HTR-8/SVneo (cell line): ENCODE measurements at regions not wholly inside any gene's neighbourhood (a gene's known extent, or its start where the extent isn't known, plus 50 kb on each side); places are given as distances from the start of the nearest gene placed in this dataset.

Source experiments
- DNase-seq: peaks from one replicate; pipeline ENCODE4 v3.0.0; 2011; ENCODE audit warnings: low spot score, mixed read lengths; ENCODE audit not compliant: insufficient read length
- FAIRE-seq: peaks from 2 replicates; lab custom pipeline; 2011; peaks lifted over from hg19 to GRCh38; lab: Jason Lieb, UNC

- FAIRE-seq (no peak), DNase-seq (no peak)
Observed at GRCh38 chr14:98689951-98690350, 582.0 kb downstream of the BCL11B start.

DNA sequence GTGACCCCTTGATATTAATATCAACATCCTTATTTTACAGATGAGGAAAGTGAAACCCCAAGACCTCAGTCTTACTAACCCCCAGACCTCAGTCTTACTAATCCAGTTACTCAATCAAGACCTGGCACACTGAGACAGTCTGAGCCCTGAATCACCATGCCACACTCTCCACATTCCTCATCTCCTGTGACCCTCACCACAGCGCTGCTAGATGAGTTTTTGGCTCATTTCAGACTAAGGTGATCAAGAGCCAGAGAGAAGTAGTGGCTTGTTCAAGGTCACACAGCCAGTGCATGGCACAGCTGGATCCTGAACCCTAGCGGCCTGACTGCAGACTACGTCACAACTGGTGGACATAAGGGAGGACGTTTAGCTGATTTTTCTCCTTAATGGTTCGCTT lies 579.2 kb downstream of the BCL11B start:
- FAIRE-seq (no peak), DNase-seq (no peak)

GRCh38 chr14:98694541-98694940 lies 577.5 kb downstream of the BCL11B start:
- no peak for FAIRE-seq
- no peak for DNase-seq

GRCh38 chr14:98695809-98696208 lies 576.2 kb downstream of the BCL11B start:
- no peak for FAIRE-seq
- DNase-seq: no peak

GRCh38 chr14:98698341-98698740 lies 573.7 kb downstream of the BCL11B start:
- FAIRE-seq (no peak), DNase-seq (no peak)

- no peak for DNase-seq
- FAIRE-seq: no peak
Observed at GRCh38 chr14:98700748-98701147, 571.2 kb downstream of the BCL11B start.

DNA sequence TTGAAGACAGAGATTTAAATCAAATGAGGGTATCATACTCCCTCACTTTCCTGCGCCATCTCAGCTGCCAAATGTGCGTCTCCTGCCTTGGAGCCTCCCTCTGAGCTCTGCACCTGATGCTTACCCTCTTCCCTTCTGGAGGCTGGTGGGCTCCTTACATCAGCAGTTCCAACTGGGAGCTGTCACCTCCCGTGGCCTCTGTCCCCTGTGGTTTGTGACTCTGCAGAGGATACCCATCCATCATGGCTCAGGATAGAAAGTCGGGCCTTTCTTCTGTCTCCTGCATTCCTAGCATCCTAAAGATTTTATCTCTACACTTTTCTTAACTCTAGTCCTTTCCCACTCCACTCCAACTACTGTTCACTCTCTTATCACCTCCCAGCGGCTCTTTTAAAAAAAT lies 570.6 kb downstream of the BCL11B start:
- no peak for DNase-seq
- FAIRE-seq: no peak

DNA sequence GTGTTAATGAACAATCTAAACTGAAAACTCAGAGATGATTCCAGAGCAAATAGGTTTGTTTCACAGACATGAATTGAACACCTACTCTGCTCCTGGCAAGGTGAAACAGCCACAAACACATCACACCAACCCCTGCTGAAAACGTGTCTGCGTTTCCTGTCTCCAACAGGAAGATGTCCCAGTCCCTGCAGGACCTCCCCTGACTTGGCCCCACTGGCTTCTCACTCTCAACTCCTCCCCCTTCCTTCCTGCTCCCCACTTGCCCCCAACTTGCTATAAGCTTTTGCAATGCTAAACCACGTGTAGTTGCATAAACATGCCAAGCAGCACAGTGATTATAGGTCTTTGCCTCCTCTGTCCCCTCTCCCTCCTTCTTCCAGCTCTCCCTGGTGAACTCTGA lies 567.6 kb downstream of the BCL11B start:
- no peak for DNase-seq
- no peak for FAIRE-seq

GRCh38 chr14:98705871-98706300 lies 566.1 kb downstream of the BCL11B start:
- FAIRE-seq (no peak), DNase-seq (no peak)

DNA sequence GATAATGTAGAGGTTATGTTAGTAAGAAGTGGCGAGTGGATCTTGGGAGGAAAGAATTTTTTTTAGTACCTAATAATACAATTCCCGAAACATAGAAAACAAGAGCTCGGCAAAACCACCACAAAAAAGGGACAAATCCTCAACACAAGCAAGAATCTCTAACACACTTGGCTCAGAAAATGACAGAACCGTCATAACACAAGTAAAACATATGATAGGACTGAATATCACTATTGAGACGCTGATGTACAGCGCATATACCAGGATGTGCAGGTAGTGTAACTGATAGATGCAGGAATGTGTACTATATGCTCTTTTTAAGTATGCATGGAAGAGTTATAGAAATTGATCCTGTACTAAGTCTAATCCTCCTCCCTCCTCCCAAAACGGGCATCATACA lies 564.5 kb downstream of the BCL11B start:
- FAIRE-seq (no peak), DNase-seq (no peak)

- no peak for DNase-seq
- no peak for FAIRE-seq
Observed at GRCh38 chr14:98708555-98708954, 563.4 kb downstream of the BCL11B start.

DNA sequence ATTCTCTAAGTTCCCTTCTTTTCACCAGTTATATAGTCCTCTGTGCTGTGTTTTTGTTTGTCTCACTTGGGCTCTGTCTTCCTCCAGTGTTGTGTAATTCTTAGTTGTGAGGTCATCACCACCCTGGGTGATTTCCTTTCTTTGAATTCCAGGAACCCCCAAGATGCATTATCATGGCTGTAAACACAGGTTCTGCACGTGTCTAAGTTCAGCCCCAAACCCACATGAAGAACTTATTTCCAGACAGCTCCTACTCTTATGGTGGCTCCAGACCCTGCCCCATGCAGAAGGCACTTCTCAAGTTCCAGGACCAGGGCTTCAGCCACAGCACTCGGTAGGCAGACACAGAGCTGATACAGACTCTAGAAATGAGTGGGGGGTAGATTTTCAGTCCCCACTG lies 560.5 kb downstream of the BCL11B start:
- FAIRE-seq (no peak), DNase-seq (no peak)

- DNase-seq (no peak), FAIRE-seq (no peak)
Observed at GRCh38 chr14:98714626-98715425, 557.2 kb downstream of the BCL11B start.

GRCh38 chr14:98716133-98716532 lies 555.9 kb downstream of the BCL11B start:
- no peak for DNase-seq
- FAIRE-seq: no peak

DNA sequence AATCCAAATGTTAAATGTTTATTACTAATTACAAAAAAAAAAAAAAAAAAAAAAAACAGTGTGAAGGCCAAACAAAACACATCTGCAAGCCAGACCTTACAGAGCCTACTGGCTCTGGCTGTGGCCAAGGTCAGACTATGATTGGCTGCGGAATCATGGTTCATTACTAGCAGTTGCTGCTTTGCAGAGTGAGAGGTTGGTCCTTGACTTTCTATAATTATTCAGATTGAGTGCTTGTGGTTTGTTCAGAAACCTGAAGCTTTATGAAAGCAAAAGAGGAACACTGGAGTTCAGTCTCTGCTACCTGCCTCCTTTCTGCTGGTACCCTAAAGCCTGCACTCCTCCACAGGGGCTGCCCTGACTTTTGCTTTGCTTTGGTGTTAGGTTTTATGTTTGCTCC lies 550.9 kb downstream of the BCL11B start:
- no peak for FAIRE-seq
- no peak for DNase-seq

- DNase-seq (no peak), FAIRE-seq (no peak)
Observed at GRCh38 chr14:98724734-98725133, 547.3 kb downstream of the BCL11B start.

- DNase-seq (no peak), FAIRE-seq (no peak)
Observed at GRCh38 chr14:98725191-98725590, 546.8 kb downstream of the BCL11B start.

DNA sequence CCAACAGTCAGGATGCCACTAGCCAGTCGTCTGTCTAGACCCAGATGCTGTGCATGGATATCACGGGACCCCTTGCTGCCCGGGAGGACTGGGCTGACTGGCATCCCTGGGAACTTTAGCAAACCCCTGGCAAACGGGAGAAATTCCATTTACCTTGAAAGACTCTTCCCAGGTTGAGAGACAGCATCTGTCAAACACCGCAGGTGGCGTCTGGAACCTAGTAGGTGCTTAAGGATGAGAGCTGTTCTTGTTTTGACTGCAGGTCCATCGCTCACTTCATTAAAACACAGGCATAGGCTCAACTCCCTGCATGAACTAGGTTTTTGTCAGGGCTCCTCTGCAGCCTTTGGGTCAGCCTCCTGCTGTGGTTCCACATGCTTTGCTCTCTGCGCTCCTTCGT lies 546.3 kb downstream of the BCL11B start:
- FAIRE-seq (no peak), DNase-seq (no peak)

GRCh38 chr14:98726585-98727405 lies 545.2 kb downstream of the BCL11B start:
- DNase-seq (no peak), FAIRE-seq (no peak)

GRCh38 chr14:98728024-98728423 lies 544.0 kb downstream of the BCL11B start:
- DNase-seq (no peak), FAIRE-seq (no peak)

DNA sequence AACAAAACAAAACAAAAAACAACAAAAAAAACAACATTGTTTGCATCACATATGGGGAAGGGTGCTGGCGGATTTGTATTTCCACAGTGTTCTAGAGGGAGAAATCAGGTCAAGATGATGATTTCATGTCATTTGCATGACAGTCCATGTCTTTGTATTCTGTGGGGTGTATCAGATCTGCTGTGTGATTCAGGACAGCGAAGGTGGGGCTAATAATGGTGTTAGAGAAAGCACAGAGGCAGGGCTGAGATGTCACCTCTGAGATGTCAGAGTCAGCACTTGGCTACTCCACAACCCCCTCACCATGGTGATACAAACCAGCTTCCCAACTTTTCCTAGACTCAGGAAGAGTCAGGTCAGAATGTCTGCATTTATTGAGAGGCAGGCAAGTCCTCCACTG lies 543.2 kb downstream of the BCL11B start:
- no peak for FAIRE-seq
- no peak for DNase-seq
